ENCODE measurements at regions not wholly inside any gene's neighbourhood (a gene's known extent, or its start where the extent isn't known, plus 50 kb on each side); places are given as distances from the start of the nearest gene placed in this dataset.

DNA sequence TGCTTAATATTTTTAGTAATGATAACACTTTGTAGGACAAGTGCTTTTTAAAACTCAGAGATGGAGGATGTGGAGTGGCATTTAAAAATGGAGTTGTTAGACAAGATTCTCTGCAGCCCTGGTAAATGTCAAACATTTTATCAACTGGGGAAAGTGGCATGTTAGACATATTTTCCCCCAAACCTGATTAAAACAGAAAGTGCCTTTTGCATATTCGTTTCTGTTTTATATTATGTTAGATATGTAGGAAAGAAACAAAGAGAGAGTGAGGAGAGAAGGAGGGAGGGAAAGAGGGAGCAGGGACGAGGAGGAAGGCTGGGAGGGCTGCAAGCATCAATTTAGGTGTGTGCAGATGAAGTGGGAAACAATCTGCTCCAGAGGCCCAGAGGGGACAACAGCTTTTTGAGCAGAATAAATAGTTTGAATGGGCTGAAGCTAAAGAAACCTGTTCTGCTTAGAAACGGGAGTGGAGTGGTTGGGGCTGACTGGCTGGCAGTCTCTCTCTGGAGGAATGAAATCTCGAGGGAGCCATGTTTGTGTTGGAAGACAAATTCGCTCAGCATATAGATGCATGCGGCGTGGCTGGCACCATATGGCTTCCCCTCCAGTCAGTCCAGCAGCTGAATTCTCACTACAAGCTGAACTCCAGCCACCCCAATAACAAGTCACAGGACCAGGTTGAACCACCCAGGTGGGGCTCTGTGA, 502.2 kb downstream of the AJAP1 start:
- TF ChIP-seq, protein P1, sequence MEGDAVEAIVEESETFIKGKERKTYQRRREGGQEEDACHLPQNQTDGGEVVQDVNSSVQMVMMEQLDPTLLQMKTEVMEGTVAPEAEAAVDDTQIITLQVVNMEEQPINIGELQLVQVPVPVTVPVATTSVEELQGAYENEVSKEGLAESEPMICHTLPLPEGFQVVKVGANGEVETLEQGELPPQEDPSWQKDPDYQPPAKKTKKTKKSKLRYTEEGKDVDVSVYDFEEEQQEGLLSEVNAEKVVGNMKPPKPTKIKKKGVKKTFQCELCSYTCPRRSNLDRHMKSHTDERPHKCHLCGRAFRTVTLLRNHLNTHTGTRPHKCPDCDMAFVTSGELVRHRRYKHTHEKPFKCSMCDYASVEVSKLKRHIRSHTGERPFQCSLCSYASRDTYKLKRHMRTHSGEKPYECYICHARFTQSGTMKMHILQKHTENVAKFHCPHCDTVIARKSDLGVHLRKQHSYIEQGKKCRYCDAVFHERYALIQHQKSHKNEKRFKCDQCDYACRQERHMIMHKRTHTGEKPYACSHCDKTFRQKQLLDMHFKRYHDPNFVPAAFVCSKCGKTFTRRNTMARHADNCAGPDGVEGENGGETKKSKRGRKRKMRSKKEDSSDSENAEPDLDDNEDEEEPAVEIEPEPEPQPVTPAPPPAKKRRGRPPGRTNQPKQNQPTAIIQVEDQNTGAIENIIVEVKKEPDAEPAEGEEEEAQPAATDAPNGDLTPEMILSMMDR (IDR thresholded peaks at IDR 0.05 in 2 of 3, conservative IDR thresholded peaks at IDR 0.05 in 1 of 3; ENCODE audit: control insufficient read depth in 2 of 3, extremely low read depth in 1 of 3, insufficient read depth in 1 of 3, low read depth in 3 of 3, low read length in 3 of 3) = no peak
- TF ChIP-seq, protein P2, sequence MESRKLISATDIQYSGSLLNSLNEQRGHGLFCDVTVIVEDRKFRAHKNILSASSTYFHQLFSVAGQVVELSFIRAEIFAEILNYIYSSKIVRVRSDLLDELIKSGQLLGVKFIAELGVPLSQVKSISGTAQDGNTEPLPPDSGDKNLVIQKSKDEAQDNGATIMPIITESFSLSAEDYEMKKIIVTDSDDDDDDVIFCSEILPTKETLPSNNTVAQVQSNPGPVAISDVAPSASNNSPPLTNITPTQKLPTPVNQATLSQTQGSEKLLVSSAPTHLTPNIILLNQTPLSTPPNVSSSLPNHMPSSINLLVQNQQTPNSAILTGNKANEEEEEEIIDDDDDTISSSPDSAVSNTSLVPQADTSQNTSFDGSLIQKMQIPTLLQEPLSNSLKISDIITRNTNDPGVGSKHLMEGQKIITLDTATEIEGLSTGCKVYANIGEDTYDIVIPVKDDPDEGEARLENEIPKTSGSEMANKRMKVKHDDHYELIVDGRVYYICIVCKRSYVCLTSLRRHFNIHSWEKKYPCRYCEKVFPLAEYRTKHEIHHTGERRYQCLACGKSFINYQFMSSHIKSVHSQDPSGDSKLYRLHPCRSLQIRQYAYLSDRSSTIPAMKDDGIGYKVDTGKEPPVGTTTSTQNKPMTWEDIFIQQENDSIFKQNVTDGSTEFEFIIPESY (IDR thresholded peaks at IDR 0.05) = no peak
- TF ChIP-seq, protein P3, sequence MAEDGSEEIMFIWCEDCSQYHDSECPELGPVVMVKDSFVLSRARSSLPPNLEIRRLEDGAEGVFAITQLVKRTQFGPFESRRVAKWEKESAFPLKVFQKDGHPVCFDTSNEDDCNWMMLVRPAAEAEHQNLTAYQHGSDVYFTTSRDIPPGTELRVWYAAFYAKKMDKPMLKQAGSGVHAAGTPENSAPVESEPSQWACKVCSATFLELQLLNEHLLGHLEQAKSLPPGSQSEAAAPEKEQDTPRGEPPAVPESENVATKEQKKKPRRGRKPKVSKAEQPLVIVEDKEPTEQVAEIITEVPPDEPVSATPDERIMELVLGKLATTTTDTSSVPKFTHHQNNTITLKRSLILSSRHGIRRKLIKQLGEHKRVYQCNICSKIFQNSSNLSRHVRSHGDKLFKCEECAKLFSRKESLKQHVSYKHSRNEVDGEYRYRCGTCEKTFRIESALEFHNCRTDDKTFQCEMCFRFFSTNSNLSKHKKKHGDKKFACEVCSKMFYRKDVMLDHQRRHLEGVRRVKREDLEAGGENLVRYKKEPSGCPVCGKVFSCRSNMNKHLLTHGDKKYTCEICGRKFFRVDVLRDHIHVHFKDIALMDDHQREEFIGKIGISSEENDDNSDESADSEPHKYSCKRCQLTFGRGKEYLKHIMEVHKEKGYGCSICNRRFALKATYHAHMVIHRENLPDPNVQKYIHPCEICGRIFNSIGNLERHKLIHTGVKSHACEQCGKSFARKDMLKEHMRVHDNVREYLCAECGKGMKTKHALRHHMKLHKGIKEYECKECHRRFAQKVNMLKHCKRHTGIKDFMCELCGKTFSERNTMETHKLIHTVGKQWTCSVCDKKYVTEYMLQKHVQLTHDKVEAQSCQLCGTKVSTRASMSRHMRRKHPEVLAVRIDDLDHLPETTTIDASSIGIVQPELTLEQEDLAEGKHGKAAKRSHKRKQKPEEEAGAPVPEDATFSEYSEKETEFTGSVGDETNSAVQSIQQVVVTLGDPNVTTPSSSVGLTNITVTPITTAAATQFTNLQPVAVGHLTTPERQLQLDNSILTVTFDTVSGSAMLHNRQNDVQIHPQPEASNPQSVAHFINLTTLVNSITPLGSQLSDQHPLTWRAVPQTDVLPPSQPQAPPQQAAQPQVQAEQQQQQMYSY (CRISPR knock-in tag; IDR thresholded peaks at IDR 0.05) = no peak
- TF ChIP-seq, protein P4, sequence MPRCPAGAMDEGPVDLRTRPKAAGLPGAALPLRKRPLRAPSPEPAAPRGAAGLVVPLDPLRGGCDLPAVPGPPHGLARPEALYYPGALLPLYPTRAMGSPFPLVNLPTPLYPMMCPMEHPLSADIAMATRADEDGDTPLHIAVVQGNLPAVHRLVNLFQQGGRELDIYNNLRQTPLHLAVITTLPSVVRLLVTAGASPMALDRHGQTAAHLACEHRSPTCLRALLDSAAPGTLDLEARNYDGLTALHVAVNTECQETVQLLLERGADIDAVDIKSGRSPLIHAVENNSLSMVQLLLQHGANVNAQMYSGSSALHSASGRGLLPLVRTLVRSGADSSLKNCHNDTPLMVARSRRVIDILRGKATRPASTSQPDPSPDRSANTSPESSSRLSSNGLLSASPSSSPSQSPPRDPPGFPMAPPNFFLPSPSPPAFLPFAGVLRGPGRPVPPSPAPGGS (IDR thresholded peaks at IDR 0.05; ENCODE audit: borderline replicate concordance, insufficient read depth, low read depth, low read length, poor library complexity, severe bottlenecking) = no peak
- no peak for TF ChIP-seq POLR2AphosphoS5 (IDR thresholded peaks at IDR 0.05; ENCODE audit: low read length)
- no peak for TF ChIP-seq NFIC (IDR thresholded peaks at IDR 0.05; ENCODE audit: low read depth, low read length)
- TF ChIP-seq SREBF1 (IDR thresholded peaks at IDR 0.05; ENCODE audit: low read length) = no peak
- no peak for TF ChIP-seq HDAC6 (IDR thresholded peaks at IDR 0.05; ENCODE audit: unreplicated experiment)
- no peak for TF ChIP-seq SP1 (IDR thresholded peaks at IDR 0.05; ENCODE audit: low read depth, low read length)
- TF ChIP-seq CREM (IDR thresholded peaks at IDR 0.05; ENCODE audit: low read depth) = no peak
- TF ChIP-seq KDM1A (IDR thresholded peaks at IDR 0.05; ENCODE audit: borderline replicate concordance) = no peak
- TF ChIP-seq, protein P5, sequence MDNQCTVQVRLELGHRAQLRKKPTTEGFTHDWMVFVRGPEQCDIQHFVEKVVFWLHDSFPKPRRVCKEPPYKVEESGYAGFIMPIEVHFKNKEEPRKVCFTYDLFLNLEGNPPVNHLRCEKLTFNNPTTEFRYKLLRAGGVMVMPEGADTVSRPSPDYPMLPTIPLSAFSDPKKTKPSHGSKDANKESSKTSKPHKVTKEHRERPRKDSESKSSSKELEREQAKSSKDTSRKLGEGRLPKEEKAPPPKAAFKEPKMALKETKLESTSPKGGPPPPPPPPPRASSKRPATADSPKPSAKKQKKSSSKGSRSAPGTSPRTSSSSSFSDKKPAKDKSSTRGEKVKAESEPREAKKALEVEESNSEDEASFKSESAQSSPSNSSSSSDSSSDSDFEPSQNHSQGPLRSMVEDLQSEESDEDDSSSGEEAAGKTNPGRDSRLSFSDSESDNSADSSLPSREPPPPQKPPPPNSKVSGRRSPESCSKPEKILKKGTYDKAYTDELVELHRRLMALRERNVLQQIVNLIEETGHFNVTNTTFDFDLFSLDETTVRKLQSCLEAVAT (IDR thresholded peaks at IDR 0.05) = no peak
- no peak for TF ChIP-seq HDAC2 (IDR thresholded peaks at IDR 0.05)
- no peak for TF ChIP-seq MXI1 (IDR thresholded peaks at IDR 0.05; ENCODE audit: low read depth, low read length)
